ENCODE measurements at regions not wholly inside any gene's neighbourhood (a gene's known extent, or its start where the extent isn't known, plus 50 kb on each side); places are given as distances from the start of the nearest gene placed in this dataset.

DNA sequence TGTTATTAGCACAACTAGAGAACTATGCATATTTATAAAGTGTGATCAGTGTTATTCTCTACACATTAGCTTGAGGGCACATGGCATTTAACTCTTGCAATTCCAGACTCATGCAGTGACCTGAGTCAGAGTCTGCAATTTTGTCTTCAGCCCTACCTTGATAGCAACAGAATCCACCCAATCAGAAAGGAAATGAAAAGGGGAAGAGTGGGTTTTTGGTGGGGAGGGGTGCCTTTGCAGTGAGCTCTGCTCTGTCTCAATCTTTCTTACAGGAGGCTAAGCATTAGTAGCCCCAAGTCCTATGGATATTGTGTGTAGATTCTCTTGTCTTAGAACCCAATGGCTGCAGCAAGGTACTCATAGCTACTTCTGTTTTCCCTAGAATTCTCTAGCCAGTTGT lies 489.2 kb downstream of the DHX35 start:
- TF ChIP-seq POLR2AphosphoS5 (IDR thresholded peaks at IDR 0.05; ENCODE audit: insufficient read depth in 1 of 2, low read depth in 1 of 2) (no peak), POLR2A (IDR thresholded peaks at IDR 0.05) (no peak)
- TF ChIP-seq, protein P1, sequence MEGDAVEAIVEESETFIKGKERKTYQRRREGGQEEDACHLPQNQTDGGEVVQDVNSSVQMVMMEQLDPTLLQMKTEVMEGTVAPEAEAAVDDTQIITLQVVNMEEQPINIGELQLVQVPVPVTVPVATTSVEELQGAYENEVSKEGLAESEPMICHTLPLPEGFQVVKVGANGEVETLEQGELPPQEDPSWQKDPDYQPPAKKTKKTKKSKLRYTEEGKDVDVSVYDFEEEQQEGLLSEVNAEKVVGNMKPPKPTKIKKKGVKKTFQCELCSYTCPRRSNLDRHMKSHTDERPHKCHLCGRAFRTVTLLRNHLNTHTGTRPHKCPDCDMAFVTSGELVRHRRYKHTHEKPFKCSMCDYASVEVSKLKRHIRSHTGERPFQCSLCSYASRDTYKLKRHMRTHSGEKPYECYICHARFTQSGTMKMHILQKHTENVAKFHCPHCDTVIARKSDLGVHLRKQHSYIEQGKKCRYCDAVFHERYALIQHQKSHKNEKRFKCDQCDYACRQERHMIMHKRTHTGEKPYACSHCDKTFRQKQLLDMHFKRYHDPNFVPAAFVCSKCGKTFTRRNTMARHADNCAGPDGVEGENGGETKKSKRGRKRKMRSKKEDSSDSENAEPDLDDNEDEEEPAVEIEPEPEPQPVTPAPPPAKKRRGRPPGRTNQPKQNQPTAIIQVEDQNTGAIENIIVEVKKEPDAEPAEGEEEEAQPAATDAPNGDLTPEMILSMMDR (IDR thresholded peaks at IDR 0.05): no peak
- Histone ChIP-seq H3K9me3 (no peaks in the 10 kb centered on the region), H3K27me3 (no peaks in the 10 kb centered on the region), H3K4me3 (no peak overlapping the region), H3K4me1 (no peaks in the 10 kb centered on the region), H3K27ac (no peak overlapping the region), H3K36me3 (no peaks in the 10 kb centered on the region)
- intact Hi-C loops (cut with DNase I): no loop called here
- no peak for DNase-seq (ENCODE audit: extremely low spot score in 2 of 2)

DNA sequence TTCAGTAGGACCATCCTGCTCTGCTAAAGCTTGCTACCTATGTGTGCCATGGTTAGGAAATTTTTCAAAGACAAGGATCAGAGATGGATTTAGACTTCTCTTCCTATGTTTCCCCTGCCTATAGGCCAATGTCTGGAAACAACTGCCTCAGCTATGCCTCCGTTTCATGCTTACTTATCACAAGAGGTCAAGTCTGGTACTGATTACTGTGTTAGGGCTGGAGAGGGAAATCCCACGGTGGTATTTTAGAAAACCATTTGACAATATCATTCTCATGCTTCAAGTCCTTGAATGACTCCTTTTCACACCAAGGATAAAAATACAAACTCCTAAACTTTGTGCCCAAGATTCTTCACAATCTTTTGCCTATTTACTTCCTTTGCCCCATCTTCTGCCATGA lies 484.3 kb downstream of the DHX35 start:
- no peak for TF ChIP-seq POLR2A (IDR thresholded peaks at IDR 0.05)
- no peak for TF ChIP-seq POLR2AphosphoS5 (IDR thresholded peaks at IDR 0.05; ENCODE audit: insufficient read depth in 1 of 2, low read depth in 1 of 2)
- TF ChIP-seq, protein P1 (IDR thresholded peaks at IDR 0.05): no peak
- Histone ChIP-seq H3K27ac (no peak overlapping the region), H3K4me1 (no peaks in the 10 kb centered on the region), H3K36me3 (no peaks in the 10 kb centered on the region), H3K27me3 (no peaks in the 10 kb centered on the region), H3K4me3 (no peak overlapping the region), H3K9me3 (no peaks in the 10 kb centered on the region)
- intact Hi-C loops (cut with DNase I): no loop called here
- no peak for DNase-seq (ENCODE audit: extremely low spot score in 2 of 2)

DNA sequence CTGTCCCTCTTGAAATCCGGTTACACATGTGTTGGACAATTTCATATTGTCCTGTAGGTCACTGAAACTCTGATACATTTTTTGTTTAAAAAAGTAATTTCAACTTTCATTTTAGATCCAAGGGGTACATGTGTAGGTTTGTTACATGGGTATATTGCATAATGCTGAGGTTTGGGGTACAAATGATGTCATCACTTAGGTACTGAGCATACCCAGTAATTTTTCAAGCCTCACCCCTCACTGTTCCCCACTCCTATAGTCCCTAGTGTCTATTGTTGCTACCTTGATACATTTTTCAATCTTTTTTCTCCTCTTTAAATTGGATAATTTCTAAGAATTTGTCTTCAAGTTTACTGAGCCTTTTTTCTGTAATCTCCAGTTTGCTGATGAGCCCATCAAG lies 483.0 kb downstream of the DHX35 start:
- no peak overlapping the region for H3K27ac ChIP-seq
- no peaks in the 10 kb centered on the region for H3K9me3 ChIP-seq
- H3K4me1 ChIP-seq: no peaks in the 10 kb centered on the region
- intact Hi-C loops (cut with DNase I): no loop called here
- no peak overlapping the region for H3K4me3 ChIP-seq
- H3K27me3 ChIP-seq: no peaks in the 10 kb centered on the region
- H3K36me3 ChIP-seq: no peaks in the 10 kb centered on the region
- no peak for TF ChIP-seq POLR2A (IDR thresholded peaks at IDR 0.05)
- TF ChIP-seq, protein P1 (IDR thresholded peaks at IDR 0.05): no peak
- TF ChIP-seq POLR2AphosphoS5 (IDR thresholded peaks at IDR 0.05; ENCODE audit: insufficient read depth in 1 of 2, low read depth in 1 of 2): no peak
- no peak for DNase-seq (ENCODE audit: extremely low spot score in 2 of 2)

DNA sequence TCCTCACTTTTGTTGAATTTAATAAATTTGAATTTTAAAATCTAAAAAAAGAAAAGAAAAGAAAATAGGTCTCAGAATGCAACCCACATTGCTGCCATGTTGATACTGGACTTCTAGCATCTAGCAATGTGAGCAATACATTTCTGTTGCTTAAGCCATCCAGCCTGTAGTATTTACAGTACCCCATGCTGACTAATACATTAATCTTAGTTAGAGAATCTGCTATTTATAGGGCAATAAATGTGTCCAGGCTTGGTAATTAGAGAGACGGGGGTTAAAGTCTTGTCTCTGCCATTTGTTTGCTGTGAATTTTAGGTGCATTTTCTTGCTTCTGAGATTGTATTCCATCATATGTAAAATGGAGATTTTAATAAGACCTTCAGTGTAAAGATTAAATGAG lies 471.3 kb downstream of the DHX35 start:
- no peak overlapping the region for H3K4me3 ChIP-seq
- H3K27me3 ChIP-seq: no peaks in the 10 kb centered on the region
- H3K27ac ChIP-seq: no peak overlapping the region
- intact Hi-C loops (cut with DNase I): loop anchor here (5.0 kb wide), 1 partner anchor 906 kb away; no protein-coding TSS in a partner anchor
- H3K9me3 ChIP-seq: no peaks in the 10 kb centered on the region
- TF ChIP-seq POLR2A (IDR thresholded peaks at IDR 0.05): no peak
- TF ChIP-seq, protein P1 (IDR thresholded peaks at IDR 0.05): no peak
- TF ChIP-seq POLR2AphosphoS5 (IDR thresholded peaks at IDR 0.05; ENCODE audit: insufficient read depth in 1 of 2, low read depth in 1 of 2): no peak
- no peaks in the 10 kb centered on the region for H3K4me1 ChIP-seq
- DNase-seq (ENCODE audit: extremely low spot score in 2 of 2): no peak
- H3K36me3 ChIP-seq: no peaks in the 10 kb centered on the region

DNA sequence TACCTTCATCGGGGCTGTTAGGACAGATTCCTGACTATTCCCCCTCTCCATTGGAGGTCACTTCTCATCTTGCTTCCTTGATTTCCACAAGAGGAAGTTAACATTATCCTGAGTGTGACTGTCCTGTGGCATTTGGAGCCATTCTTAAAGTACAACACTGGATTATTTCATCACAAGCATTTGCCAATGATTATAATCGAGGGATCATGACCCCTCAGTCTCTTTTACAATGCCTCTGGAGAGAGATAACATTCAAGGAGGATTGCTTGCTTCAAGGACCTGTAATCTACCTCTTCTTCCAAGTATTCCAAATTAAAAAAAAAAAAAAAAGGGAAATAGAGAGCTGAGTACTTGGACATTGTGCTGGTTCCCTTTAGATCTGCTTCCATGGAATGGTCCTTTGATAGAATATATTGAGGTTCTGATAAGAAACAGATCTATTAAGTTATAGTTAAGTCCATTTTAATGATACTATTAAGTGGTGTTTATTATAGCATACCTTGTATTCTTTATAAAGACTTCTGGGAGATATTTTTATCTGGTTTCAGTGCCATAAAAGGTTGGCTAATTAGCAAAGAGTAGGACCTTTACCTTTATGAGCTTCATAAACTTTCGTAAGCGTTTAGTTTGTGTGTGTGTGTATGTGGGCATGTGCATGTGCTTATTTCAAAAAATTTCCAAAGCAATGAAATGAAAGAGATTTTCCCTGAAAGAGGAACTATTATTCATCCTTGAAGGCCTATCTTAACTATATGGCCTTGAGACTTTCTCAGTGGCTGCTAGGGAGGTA lies 469.1 kb downstream of the DHX35 start:
- TF ChIP-seq, protein P1 (IDR thresholded peaks at IDR 0.05): no peak
- TF ChIP-seq POLR2A (IDR thresholded peaks at IDR 0.05) (no peak), POLR2AphosphoS5 (IDR thresholded peaks at IDR 0.05; ENCODE audit: insufficient read depth in 1 of 2, low read depth in 1 of 2) (no peak)

More for the DNA sequence above, 469.1 kb downstream of the DHX35 start:
- Histone ChIP-seq H3K27me3 (no peaks in the 10 kb centered on the region), H3K36me3 (no peaks in the 10 kb centered on the region), H3K27ac (no peak overlapping the region), H3K4me3 (no peak overlapping the region), H3K9me3 (no peaks in the 10 kb centered on the region), H3K4me1 (no peaks in the 10 kb centered on the region)
- intact Hi-C loops (cut with DNase I): loop anchor here (5.0 kb wide), 1 partner anchor 904 kb away; no protein-coding TSS in a partner anchor
- DNase-seq (ENCODE audit: extremely low spot score in 2 of 2): no peak
